AG09319 (cell line): ENCODE measurements at regions not wholly inside any gene's neighbourhood (a gene's known extent, or its start where the extent isn't known, plus 50 kb on each side); places are given as distances from the start of the nearest gene placed in this dataset.

Source experiments
- DNase-seq: peaks from one replicate; pipeline ENCODE4 v3.0.0-alpha.2; 2010; ENCODE audit warnings: low read depth; ENCODE audit errors: extremely low read depth
- TF ChIP-seq, protein P1 (sequence below): IDR thresholded peaks from 2 replicates; pipeline ENCODE4 v1.5.1; 2011; ENCODE audit warnings: low read depth, mild to moderate bottlenecking, inconsistent platforms, low read length, moderate library complexity

DNA sequence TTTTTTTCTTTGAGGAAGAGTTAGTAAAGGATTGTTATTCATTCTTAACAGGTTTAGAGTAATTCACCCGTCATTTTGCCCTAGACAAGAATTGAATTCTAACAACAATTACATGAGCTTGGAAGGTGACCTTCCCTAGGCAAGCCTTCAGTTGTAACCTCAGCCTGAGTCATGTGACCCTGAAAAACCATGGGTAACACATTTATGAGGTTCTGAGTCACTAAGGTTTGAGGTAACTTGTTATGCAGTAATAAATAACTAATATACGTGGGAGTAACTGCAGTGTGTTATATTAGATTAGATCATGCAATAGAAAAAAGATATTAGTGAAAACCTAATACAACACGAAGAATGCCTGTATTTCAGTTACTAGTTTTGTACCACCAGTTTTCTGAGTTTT is 237.6 kb upstream of the NDN start:
- TF ChIP-seq, protein P1, sequence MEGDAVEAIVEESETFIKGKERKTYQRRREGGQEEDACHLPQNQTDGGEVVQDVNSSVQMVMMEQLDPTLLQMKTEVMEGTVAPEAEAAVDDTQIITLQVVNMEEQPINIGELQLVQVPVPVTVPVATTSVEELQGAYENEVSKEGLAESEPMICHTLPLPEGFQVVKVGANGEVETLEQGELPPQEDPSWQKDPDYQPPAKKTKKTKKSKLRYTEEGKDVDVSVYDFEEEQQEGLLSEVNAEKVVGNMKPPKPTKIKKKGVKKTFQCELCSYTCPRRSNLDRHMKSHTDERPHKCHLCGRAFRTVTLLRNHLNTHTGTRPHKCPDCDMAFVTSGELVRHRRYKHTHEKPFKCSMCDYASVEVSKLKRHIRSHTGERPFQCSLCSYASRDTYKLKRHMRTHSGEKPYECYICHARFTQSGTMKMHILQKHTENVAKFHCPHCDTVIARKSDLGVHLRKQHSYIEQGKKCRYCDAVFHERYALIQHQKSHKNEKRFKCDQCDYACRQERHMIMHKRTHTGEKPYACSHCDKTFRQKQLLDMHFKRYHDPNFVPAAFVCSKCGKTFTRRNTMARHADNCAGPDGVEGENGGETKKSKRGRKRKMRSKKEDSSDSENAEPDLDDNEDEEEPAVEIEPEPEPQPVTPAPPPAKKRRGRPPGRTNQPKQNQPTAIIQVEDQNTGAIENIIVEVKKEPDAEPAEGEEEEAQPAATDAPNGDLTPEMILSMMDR: no peak
- no peak for DNase-seq

DNA sequence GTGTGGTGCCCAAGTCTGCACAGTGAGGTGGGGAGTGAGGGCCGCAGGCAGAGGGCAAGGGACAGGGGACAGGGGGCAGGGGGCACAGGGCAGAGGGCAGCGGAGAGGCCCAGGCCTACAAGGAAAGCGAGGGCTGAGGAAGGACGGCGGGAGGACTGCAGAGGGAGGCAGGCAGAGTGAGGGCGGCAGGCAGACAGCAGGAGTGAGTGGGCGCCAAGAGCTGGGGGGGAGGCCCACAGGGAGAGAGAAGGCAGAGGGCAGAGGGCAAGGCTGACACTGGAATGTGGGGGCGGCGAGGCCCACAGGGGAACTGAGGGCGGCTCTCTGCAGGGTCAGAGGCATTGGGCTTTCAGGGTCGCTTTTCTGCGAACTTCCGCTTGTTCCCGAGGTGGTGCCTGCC is 267.8 kb upstream of the NDN start:
- DNase-seq: no peak
- TF ChIP-seq, protein P1: no peak

DNA sequence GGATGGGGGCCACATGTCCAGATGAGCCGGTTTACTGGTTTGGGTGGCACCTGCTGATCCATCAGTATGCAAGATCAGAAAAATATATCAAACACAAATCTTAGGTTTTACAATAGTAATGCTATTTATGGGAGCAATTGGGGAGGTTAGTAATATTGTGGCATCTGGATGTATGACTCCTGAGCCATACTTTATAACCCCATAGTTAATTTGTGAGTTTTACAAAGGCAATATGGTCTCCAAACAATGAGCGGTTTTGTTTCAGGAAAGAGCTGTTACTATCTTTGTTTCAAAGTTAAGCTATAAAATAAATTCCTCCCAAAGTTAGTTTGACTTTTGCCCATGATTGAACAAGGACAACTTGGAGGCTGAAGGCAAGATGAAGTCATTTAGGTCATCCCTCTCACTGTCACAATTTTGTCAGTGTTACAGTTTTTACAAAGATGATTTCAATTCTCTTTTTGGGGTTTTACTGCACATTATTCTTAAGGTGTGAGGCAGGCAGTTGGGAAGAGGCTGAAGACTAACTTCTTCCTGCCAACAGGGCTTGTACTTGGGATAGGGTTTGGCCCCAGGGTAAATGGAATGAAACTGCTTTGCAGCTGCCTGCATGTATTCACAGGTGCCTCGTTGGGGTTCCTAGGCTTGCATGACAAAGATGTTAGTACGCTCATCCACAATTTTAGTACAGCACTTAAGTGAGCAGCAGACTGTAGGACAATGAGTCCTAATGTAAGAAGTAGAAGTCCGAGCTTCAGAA is 296.6 kb upstream of the NDN start:
- TF ChIP-seq, protein P1: no peak
- DNase-seq: no peak

DNA sequence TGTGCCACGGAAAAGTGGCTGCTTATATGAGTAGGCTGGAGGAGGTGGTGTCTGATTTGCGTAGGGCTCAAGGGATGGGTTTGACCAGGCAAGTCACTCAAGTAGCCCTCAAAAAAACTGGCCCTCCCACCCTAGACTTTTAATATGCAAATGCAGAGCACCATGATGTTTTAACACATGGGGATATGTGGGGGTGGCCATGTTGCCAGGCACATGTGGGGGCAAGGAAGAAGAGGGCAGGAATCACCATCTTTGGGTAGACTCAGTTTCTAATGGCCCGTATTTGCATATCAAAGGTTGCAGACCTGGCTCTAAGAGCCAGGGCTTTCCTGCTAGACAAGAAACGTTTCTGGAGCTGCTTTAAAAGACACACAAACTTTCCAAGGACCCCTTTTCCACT is 307.2 kb upstream of the NDN start:
- DNase-seq: no peak

DNA sequence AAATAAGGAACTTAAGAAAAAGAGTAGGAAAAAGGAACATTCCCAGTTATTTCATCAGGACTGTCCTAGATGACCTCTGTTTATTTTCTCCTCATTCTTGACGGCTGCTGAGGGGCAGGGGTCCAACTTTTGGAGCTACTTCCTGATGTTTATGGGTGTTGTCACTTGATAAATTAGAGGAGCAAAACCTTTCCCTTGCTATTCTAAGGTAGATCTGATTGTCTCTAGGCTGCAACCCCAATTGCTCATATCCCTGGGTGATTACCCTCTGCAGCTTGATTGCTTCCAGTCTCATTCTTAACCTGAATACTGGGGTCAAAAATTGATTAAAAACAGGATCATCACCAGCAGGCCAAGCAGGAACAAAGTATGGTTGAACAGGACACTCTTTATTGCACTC is 311.0 kb upstream of the NDN start:
- TF ChIP-seq, protein P1: no peak
- no peak for DNase-seq

More for the DNA sequence above, 307.2 kb upstream of the NDN start:
- TF ChIP-seq, protein P1: no peak

DNA sequence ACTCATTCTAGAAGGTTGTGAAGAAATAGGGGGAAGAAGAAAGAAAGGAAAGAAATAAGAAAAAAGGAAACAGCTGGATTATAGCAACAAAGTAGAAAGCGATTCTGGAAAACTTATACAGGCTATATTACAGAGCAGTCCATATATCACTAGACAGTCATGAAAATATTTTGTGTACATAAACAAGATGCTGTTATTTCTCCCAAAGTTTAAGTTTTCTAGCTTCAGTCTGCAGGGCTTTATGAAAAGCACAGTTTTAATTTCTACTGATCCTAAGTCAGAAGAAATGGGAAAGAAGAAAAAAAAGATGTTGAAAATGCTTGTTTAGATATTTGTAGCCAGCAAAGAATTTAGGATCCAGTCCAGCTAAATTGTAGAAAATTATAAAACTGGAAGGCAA is 321.4 kb upstream of the NDN start:
- TF ChIP-seq, protein P1: no peak
- no peak for DNase-seq

DNA sequence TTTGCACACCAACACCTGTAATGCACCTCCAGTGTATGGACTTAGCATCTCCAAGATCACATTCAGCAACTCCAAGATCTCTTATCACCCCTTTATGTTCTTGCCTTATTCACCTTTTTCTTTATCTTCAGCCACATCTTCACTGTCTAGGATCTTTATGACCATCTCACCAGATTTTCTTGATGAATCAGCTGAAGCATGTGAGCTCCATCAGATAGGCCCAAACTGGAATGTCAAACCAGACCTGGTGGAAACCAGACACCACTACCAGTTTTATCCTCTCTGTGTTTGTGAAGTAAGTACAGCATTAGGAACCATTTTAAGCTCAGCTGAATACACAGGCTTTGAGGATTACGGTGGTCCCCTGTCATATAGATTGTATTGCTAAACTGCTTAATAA is 330.4 kb upstream of the NDN start:
- TF ChIP-seq, protein P1: no peak
- DNase-seq: no peak
